GM19238 (cell line): ENCODE measurements at regions not wholly inside any gene's neighbourhood (a gene's known extent, or its start where the extent isn't known, plus 50 kb on each side); places are given as distances from the start of the nearest gene placed in this dataset.

ENCODE experiments used
- DNase-seq: peaks from one replicate; pipeline ENCODE4 v3.0.0; 2011; ENCODE audit warnings: low spot score; ENCODE audit not compliant: insufficient read length

DNA sequence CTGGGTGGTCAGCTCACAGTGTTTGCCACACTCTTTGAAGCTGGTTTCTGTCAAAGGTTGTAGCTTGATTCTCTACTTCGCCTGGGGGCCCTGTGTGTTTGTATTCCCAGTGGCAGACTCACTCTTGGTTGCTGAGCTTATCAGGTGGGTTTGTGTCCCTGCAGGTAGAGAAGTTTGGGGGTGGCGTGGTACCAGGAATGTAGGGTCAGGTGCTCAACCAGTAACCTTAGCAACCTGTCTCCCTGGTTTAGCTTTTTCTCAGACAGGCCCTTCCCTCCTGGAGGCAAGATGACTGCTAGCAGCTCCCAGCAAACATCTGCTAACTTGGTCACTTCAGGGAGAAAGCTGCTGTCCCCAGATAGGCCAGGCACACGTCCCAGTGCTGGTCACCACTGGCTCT is 352.2 kb downstream of the AACS start:
- no peak for DNase-seq

DNA sequence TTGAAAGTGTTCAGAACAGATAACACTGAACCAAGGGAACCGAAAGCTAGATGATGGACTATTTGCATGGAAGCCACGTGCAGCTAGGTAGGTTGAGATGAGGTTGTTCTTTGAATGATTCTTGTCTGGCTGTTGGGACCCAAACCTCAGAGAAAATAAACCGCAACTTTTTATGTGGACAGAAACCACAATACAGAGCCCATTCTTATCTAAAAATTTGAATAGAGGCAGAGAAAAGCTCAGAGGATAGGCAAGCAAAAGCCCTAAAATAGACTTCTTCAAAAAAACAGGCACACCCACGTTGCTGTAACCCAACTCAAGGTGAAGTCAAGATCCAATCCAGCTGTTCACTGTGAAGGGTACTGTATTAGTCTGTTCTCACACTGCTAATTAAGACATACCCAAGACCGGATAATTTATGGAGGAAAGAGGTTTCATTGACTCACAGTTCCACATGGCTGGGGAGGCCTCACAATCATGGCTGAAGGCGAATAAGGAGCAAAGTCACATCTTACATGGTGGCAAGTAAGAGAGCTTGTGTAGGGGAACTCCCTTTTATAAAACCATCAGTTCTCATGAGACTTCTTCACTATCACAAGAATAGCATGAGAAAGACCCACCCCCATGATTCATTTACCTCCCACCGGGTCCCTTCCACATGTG is 353.8 kb downstream of the AACS start:
- no peak for DNase-seq

- DNase-seq = no peak
Observed at GRCh38 chr12:125424909-125425308, 359.7 kb downstream of the AACS start.

DNA sequence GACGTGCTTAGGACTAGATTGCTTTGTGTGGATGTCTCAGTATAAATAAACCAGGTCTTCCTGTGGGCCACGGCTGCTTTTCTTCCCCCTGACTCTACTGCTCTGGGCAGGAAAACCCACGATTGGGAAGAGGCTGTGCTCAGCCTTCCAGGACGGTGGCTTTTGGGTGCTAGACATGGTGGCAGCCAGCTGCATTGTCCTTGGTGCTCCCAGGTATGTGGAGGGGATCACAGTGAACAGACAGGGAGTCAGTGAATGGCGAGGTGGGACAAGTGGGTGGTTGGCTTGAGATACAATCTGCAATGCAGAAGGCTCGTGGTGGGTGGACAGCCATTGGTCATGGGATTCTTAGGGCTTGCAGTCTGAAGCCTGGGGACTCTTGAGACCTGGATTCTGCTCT is 366.3 kb downstream of the AACS start:
- no peak for DNase-seq

DNA sequence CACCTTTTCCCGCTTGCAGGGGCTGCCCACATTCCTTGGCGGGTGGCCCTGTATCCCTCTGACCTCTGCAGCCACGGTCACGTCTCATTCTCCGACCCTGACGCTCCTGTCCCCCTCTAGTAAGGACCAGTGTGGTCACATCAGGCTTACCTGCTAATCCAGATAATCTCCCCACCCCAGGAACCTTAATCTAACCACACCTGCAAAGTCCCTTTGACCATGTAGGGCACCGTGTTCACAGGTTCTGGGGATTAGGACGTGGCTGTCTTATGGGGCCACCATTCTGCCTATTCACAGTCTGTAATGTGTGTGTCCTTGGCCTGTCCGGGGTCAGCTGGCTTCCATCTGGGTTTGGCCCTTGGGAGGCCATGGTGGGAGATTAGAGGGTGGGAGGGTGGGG is 368.9 kb downstream of the AACS start:
- no peak for DNase-seq

DNA sequence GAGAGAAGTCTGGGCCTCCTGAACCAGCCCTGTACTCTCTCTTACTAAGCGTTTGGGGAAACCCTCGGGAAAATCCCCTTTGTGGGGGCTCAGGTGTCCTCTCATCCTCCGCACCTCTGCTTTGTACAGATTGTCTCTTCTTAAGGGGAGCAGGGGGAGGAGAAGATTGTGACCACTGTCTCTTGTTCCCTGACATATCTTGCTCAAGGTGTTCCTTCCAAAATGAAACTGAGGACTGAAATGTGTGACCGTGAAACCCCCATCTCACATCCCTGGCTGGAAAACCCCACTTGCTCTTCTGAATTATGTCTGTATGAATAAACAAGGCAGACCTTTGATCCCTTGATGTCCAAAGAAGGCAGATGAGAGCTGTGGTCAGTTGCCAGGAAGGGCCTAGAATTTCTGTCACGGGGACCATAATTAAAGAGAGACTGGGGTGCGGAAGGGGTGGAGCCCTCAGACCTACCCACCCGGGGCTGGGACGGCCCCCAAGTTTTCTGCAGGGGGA is 369.8 kb downstream of the AACS start:
- DNase-seq = peak; percentile 19

- DNase-seq = no peak
Observed at GRCh38 chr12:125435871-125436270, 370.6 kb downstream of the AACS start.

DNA sequence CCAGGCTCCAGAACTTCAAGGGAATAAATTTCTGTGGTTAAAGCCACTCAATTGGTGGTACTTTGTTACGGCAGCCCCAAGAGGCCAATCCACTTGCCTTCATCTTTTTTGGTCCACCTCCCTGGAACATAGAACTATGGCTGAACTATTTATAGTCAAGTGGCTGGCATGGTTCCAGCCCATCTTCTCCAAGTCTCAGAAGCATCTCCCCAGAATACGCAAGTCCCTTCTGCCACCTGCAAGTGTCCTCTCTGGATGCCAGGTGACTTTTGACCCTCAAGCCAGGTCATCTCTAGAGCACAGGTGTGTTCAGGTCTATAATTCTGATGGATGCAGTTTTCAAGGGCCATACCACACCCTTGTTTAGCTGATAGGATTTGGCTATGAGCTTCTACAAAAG is 371.5 kb downstream of the AACS start:
- DNase-seq = no peak

DNA sequence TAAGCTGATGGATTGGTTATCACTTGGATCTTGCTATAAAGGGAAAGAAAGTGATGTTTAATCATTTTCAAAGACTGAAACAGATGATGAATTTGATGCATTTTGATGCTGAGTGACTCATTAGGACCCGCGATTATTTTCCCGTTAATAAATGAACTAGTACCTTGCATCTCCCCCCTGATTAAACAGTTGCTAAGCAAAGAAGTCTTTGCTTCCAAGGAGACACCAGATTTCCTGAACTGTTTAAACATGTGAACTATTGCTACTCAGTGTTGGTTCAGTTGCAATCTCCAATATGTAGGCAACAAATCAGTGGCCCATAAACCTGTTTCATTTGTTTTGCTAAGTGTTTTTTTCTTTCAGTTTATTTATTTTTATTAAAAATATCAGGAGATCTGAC is 375.2 kb downstream of the AACS start:
- DNase-seq = no peak

- no peak for DNase-seq
Observed at GRCh38 chr12:125443341-125443740, 378.1 kb downstream of the AACS start.

DNA sequence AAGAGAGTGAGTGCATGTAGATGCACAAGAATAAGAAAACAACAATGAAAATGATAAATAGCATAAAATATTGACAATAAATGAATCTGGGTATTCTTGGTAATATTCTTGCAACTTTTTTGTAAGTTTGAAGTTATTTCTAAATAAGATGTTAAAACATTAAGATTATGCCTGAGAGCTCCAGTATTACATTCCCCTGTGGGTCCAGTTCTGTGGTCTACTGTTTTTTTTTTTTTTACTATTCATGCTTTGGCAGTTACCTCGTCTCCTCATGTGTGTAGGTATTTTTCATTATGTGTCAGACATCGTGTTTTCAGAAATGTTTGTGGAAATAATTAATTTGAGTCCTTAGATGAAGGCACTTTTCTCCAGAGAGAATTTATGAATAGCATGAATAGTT is 386.2 kb downstream of the AACS start:
- no peak for DNase-seq

GRCh38 chr12:125453751-125454150 is 388.5 kb downstream of the AACS start:
- no peak for DNase-seq

DNA sequence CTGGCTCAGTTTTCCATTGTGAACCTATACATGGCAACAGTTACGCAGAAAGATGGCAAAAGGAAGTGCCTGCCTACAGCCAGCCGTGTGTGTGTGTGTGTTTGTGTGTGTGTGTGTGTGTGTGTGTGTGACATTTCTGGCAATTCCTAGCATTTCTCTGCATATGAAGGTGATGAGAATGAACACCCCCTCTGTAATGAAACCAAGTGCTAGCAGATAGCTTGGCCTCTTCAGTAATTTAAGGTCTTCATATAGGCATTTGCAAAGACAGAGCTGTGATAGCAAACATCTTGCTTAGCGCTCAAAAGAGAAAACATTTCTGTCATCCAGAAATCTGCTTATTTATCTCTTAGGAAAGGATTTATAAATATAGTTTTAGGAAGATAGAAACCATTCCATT is 389.1 kb downstream of the AACS start:
- no peak for DNase-seq

DNA sequence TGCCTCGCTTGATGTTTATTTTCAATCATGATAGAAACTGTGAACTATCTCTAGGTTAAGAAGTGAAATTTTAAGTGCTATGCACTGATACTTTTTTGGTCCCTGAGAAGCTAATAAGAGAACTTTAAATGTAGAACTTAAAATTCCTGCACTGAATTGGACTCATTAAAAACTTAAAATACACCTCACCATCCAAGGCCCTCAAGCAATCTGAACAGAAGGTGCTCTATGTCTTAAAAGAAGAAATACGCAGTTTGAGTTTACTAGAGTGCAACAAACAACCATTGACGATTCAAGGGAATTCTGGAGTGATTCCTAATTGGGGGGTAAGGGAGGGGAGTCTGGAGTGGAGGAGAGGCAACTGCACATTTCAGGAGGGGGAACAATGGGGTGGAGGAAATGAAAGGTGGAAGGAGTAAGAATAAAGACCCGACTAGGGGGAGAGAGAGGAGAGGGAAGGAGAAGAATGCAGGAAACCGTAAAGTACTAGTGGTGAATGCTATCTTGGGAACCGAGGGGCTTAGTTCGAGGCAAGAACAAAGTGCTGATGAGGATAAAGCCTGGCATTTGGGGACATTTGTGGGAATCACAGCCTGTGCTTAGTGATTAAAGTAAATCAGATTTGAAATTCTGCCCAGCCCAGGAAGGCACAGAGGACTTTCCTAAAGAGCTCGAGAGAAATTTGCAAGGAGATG is 389.7 kb downstream of the AACS start:
- no peak for DNase-seq

GRCh38 chr12:125455556-125455955 is 390.3 kb downstream of the AACS start:
- DNase-seq = no peak

- no peak for DNase-seq
Observed at GRCh38 chr12:125458552-125459268, 393.5 kb downstream of the AACS start.

GRCh38 chr12:125461831-125462230 is 396.6 kb downstream of the AACS start:
- no peak for DNase-seq

DNA sequence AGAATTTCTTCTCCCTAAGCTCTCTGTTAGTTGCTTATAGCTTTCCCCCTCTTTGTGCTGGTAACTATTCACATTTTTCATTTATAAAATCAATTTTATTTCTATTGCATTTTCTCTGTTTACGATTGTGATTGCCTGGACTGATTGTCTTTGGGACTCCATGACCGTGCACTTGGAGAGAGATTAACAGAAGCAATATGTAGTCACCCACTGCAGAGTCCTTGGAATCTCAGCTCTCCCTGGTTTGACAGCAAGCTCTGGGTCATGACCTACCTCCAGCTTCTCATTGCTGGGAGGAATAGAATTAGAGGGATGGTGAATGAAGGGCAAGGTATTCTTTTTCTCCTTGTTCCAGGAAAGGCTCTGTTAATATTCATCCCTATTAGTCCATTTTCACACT is 398.2 kb downstream of the AACS start:
- no peak for DNase-seq

DNA sequence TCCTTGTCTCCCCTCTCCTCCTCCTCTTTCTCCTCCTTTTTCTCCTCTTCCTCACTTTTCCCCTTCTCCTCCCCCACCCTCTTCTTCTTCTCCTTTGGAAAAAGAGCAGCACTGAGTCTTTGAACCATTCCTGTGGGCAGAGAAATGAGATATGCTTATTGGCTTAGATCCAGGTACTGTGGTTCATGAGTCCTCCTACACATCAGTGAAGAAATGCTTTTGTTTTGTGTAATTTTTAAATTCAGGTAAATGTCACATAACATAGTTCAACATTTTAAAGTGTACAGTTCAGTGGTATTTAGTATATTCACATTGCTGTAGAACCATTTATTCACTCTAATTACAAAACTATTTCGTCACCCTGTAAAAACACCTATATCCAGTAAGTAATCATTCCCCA is 402.1 kb downstream of the AACS start:
- no peak for DNase-seq

- no peak for DNase-seq
Observed at GRCh38 chr12:125469683-125470082, 404.4 kb downstream of the AACS start.

GRCh38 chr12:125470838-125471783 is 405.9 kb downstream of the AACS start:
- DNase-seq = no peak
